Fibroblast of pulmonary artery (primary cell): ENCODE measurements at regions not wholly inside any gene's neighbourhood (a gene's known extent, or its start where the extent isn't known, plus 50 kb on each side); places are given as distances from the start of the nearest gene placed in this dataset.
"Not testable (repeated sequence)": the region's sequence is repeated elsewhere in the genome, so short reads cannot be mapped to it uniquely, and the experiment has no call there.

ENCODE experiments used
- DNase-seq: peaks from one replicate; pipeline ENCODE4 v3.0.0-alpha.2; 2010; ENCODE audit warnings: low read depth
- H3K4me3 ChIP-seq: replicated peaks from 2 replicates; pipeline ENCODE4 v1.5.1; 2011; ENCODE audit warnings: low read depth, mild to moderate bottlenecking, control low read depth, low read length, moderate library complexity
- TF ChIP-seq, protein P1 (sequence below): IDR thresholded peaks from 2 replicates; pipeline ENCODE4 v1.5.1; 2011; ENCODE audit warnings: mild to moderate bottlenecking, control low read depth, low read length, inconsistent platforms; ENCODE audit errors: missing control alignments

DNA sequence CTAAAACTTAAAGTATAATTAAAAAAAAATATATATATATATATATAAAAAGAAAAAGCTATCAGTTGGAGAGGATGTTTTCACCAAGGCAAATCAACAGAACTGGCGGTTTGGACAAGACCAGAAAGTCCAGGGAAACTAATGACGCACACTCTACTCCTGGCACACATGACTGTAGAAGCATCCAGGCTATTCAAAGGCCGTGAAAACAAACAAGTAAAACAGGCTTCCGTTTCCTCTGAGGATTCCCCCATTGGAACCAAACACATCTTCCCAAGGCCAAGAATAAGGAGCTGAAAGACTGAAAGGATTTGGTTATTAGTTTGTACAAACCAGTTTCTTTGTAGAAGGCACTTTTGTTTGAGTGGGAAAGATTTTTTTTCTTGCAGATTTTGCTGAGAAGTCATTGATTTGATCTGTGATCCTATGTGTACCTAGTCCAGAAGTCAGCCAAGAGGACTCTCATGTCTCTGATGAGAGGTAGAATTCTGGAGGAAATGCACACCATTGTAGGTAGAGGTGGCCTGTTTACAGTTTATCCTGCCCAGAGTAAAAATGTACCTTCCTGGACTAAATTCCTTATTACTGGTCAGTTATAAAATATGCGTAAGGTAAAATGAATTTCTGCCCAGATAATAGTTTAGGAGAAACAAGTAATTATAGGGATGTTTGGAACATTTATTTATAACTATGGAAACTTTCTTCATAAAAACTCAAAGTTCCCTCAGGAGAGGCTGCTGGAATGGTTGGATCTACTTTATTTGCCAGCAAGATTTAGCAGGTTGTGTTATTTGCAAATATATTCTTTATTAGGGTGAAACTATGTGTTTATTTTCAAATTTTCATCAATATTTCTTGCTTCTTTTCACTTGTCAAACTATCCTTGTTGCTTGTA lies 66.5 kb downstream of the DMP1 start:
- DNase-seq, result no peak
- H3K4me3 ChIP-seq, result no peak overlapping the region
- TF ChIP-seq, protein P1, sequence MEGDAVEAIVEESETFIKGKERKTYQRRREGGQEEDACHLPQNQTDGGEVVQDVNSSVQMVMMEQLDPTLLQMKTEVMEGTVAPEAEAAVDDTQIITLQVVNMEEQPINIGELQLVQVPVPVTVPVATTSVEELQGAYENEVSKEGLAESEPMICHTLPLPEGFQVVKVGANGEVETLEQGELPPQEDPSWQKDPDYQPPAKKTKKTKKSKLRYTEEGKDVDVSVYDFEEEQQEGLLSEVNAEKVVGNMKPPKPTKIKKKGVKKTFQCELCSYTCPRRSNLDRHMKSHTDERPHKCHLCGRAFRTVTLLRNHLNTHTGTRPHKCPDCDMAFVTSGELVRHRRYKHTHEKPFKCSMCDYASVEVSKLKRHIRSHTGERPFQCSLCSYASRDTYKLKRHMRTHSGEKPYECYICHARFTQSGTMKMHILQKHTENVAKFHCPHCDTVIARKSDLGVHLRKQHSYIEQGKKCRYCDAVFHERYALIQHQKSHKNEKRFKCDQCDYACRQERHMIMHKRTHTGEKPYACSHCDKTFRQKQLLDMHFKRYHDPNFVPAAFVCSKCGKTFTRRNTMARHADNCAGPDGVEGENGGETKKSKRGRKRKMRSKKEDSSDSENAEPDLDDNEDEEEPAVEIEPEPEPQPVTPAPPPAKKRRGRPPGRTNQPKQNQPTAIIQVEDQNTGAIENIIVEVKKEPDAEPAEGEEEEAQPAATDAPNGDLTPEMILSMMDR, result no peak

DNA sequence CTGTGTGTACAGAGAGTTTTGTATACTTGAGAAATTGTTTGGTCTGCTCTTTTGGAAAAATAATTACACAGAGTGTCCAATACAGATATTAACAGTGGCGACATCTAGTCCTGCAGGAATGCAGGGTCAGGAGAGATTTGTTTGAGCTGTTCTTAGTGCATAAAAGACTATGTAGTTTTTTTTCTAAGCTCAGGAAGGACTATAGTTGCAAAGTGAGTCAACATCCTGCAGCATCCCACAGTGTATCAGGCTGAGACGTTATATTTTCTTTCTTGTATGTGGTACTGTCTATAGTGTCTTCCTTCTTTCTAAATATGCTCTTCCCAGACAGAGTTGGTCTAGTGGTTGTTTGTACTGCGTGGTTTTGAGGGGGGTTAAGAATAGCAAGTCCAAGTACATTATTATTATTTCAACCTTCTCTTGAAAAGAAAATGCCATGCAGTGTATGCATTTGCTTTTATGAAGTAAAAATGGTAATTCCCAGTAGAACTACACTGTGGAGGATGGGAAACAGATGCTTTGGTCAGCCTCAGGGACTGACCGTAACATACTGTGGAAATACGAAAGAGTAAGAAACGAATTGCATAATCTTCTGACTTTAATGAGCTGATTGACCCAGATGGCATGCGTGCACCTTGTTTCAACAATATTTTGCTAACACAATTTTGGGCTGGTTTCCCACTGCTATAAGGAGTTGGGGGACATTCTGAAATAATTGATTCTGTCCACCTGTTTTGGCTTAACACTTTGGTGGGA lies 67.4 kb downstream of the DMP1 start:
- no peak for DNase-seq
- TF ChIP-seq, protein P1, result no peak

DNA sequence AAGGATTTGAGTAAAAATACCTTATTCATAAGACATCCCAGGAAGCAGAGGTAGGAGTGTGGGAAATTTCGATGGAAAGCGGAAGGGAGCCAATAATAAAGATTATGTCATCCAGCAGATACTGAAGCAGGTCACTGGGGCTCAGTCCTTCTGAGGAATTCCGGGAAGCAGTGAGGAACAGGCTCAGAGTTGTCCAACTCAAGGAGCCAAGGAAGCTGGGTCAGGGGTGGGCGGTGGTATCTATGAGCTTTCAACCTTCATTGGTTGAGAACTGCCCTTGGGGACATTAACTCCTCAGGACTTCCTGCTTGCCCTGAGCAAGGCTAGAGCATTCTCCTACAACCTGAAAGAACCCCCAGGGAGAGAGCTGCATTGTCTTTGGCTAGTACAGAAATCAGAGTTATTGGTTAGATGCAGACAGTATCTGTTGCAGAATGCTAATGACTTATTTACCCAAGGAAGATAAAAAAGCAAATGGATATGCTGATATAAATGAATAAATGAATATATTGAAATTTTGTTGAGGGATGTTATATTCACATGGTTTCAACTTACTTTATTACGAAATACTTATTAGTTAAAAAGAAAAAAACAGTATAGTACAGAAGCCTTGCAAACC lies 68.2 kb downstream of the DMP1 start:
- DNase-seq, result no peak
- TF ChIP-seq, protein P1, result no peak
- no peak overlapping the region for H3K4me3 ChIP-seq

More for the DNA sequence above, 67.4 kb downstream of the DMP1 start:
- H3K4me3 ChIP-seq, result no peak overlapping the region

DNA sequence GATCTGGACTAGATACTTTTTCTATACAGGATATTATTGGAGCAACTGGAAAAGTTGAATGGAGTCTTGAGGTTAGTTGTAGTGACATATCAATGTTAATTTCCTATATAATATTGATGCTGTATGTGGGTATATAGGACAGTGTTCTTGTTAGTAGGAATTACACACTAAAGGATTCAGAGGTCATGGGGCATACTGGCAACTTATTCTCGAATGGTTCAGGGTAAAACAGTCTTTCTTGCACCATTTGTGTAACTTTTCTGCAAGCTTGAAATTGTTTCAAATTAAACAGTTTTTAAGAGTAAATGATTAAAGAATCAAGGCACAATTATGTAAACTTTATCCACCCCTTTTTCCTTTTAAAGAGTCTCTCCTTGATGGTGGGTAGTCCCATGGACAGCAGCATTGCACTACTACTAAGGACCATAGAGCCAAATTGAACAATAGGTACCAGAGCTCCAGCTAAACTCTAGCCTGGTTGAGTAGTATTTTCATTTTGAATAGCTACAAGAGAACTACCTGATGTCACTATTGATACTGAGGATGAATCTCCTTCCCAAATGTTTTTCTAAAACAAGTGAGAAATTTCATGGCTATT lies 70.1 kb downstream of the DMP1 start:
- TF ChIP-seq, protein P1, result no peak
- DNase-seq, result no peak
- no peak overlapping the region for H3K4me3 ChIP-seq

DNA sequence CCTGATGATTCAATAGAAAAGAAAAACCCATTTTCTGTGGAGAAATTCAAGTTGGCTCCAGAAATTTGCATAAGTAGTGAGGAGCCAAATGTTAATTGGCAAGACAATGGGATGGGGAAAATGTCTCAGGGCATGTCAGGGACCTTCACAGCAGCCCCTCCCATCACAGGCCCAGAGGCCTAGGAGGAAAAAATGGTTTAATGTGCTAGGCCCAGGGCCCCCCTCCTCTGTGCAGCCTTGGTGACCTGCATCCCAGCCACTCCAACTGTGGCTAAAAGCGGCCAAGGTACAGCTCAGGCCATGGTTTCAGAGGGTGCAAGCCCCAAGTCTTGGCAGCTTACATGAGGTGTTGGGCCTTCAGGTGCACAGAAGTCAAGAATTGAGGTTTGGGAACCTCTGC lies 74.1 kb upstream of the IBSP start:
- not testable (repeated sequence) for H3K4me3 ChIP-seq

DNA sequence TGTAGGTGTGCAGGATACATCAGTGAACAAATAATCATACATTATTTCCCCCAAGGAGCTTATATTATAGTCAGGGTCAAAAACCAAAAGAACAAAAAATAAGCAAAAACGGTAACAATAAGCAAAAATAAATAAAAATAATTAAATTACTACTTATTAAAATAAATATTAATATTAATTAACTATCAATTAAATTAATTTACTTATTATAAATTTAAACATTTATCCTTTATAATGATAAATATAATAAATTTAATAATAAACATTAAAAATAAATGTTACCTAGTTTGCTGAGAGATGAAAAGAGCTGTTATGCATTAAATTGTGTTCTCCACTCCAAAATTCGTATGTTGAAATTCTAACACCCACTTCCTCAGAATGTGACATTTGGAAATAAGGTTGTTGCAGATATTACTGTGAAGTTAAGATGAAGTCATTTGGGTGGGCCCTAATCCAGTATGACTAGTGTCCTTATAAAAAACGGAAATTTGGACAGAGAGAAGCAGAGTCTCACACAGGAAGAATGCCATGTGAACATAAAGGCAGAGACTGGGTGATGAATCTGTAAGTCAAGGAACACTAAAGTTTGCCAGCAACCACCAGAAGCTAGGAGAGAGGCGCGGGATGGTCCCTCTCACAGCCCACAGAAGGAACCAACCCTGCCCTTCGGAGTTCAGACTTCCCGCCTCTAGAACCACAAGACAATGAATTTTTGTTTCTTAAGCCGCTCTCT lies 67.2 kb upstream of the IBSP start:
- no peak overlapping the region for H3K4me3 ChIP-seq
- TF ChIP-seq, protein P1, result no peak
- DNase-seq, result peak; percentile 10

More for the DNA sequence above, 74.1 kb upstream of the IBSP start:
- not testable (repeated sequence) for DNase-seq
